Rectal smooth muscle tissue (tissue), 1 donor: ENCODE measurements at regions not wholly inside any gene's neighbourhood (a gene's known extent, or its start where the extent isn't known, plus 50 kb on each side); places are given as distances from the start of the nearest gene placed in this dataset.

Experiments
- H3K27ac ChIP-seq: one replicate; pipeline ENCODE4 v1.7.0; 2013; ENCODE audit warnings: low read depth, low read length, inconsistent platforms
- H3K27me3 ChIP-seq: one replicate; pipeline ENCODE4 v1.7.0; 2013; ENCODE audit warnings: low read length; ENCODE audit not compliant: control insufficient read depth, insufficient read depth
- H3K36me3 ChIP-seq: one replicate; pipeline ENCODE4 v1.7.0; 2013; ENCODE audit warnings: low read length; ENCODE audit not compliant: control insufficient read depth, insufficient read depth
- H3K4me1 ChIP-seq: one replicate; pipeline ENCODE4 v1.7.0; 2013; ENCODE audit warnings: low read length; ENCODE audit not compliant: control insufficient read depth, insufficient read depth
- H3K4me3 ChIP-seq: one replicate; pipeline ENCODE4 v1.7.0; 2013; ENCODE audit warnings: low read length
- H3K9ac ChIP-seq: one replicate; pipeline ENCODE4 v1.7.0; 2013; ENCODE audit warnings: low read length

DNA sequence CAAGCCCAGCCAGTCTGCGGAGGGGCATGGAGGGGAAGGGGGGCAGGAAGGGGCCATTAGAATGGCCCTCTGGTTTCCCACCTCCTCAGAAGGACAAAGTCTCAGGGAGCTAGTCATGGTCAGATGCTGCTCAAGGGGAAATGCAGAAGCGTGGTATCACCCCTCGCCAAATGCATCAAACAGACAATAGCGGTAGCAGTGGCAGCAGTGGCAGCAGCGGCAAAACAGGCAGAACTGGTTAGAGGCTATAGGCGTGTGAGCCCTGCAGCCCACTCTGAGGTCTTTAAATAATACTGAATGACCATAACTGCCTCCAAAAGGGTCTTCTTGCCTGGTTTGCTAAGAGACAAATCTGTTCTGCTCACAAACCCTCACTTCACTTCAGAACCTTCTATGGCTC lies 186.7 kb downstream of the TFAP2C start:
- Histone ChIP-seq H3K9ac (no peak overlapping the region), H3K4me3 (no peak overlapping the region), H3K27me3 (no peaks in the 10 kb centered on the region), H3K27ac (no peak overlapping the region), H3K36me3 (no peaks in the 10 kb centered on the region), H3K4me1 (no peaks in the 10 kb centered on the region)

DNA sequence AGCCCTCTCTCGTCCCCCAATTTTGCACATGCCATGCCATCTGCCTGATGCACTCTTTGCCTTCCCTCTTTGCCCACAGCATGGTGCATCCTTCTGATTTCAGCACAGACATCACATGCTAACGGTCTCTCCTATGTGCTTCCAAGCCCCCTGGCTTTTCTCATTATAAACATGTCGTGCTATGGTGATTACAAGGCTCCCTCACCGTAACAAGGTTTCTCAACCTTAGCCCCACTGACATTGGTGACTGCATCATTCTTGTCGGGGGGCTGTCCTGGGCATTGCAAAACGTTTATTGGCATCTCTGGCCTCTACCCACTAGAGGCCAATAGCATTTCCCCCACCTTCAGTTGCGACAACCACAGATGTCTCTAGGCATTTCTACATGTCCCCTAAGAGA lies 187.2 kb downstream of the TFAP2C start:
- no peaks in the 10 kb centered on the region for H3K27me3 ChIP-seq
- no peak overlapping the region for H3K27ac ChIP-seq
- no peaks in the 10 kb centered on the region for H3K36me3 ChIP-seq
- H3K4me3 ChIP-seq, result no peak overlapping the region
- no peak overlapping the region for H3K9ac ChIP-seq
- no peaks in the 10 kb centered on the region for H3K4me1 ChIP-seq

DNA sequence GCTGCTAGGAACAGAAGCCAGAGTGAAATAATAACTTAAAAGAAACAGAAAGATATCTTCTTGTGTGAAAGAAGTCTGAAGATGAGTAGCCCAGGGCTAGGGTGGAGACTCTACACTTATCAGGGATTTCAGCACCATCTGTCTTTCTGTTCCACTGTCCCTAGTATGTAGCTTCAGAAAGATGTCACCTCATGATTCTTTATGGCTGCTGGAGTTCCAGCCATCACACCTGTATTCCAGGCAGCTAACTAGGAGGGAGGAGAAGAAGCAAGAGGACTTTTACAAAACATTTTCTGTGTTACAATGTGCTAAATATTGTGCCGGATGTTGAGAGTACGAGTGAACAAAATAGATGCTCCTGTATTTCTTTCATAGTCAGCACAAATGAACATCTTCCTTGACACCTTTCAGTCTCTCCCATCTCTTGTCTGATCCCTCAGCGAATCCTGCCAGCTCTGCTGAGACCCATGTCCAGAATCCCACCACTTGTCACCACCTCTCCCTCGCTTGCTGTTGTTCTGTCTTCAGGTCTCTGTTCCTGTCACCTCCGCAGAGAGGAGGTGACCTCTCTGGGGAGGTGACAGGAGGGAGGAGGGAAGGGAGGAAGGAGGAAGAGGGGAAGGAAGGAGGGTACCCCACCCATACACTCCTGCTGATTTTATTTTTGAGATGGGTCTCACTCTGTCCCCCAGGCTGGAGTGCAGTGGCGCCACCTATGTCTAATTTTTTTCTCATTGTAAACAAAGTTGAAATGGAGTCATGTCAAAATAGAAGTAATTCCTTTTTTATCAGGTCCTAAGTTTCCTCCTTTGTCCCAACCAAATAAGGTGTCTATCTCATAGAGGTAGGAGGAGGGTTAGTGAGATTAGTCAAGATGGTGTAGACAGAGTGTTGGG lies 188.9 kb downstream of the TFAP2C start:
- Histone ChIP-seq H3K9ac (no peak overlapping the region), H3K27me3 (no peaks in the 10 kb centered on the region), H3K4me1 (no peaks in the 10 kb centered on the region), H3K36me3 (no peaks in the 10 kb centered on the region), H3K4me3 (no peak overlapping the region), H3K27ac (no peak overlapping the region)

DNA sequence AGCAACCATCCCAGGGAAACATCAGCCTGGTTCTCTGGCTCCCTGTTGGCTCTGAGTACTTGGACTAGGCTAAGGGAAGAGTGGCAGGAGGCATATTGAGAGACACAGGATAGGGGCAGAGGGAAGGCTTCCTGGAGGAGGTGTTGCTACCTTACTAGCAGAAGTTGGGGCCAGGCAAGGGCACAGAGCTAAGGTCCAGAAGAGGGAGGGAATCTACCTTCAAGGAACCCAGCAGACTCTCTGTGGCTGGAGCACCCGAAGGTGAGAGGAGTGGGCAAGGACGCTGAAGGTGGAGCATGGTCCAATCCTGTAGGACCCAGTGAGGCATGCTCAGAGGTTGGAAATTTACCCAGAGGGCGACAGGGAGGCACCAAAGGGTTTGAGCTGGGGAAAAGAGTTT lies 191.9 kb downstream of the TFAP2C start:
- no peaks in the 10 kb centered on the region for H3K36me3 ChIP-seq
- no peaks in the 10 kb centered on the region for H3K27me3 ChIP-seq
- H3K27ac ChIP-seq, result no peak overlapping the region
- H3K9ac ChIP-seq, result no peak overlapping the region
- H3K4me3 ChIP-seq, result no peak overlapping the region
- H3K4me1 ChIP-seq, result peaks cover under 1% of the 10 kb centered on the region

DNA sequence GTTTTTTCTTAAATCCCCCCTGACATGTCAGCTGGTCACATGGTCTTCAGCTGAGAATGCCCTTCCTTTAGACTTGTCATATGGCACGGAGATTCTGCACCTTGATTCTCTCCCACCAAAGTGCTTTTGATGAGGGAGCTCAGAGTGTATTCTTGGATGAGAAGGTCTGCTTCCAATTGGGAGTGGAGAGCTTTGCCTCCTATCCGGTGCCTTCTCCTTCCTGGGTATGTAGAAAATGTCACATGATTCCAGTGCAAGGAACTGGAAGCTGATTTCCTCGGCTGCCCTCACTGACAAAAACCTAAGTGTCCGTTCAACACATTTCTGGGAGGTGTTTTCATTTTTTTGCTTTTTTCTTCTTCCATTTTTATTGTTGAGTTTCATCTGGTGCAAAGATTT lies 197.2 kb downstream of the TFAP2C start:
- peaks cover 17% of the 10 kb centered on the region for H3K4me1 ChIP-seq
- no peaks in the 10 kb centered on the region for H3K36me3 ChIP-seq
- no peaks in the 10 kb centered on the region for H3K27me3 ChIP-seq
- peak overlapping the region; percentile 94 for H3K27ac ChIP-seq
- peak overlapping the region; percentile 15 for H3K4me3 ChIP-seq
- no peak overlapping the region for H3K9ac ChIP-seq

DNA sequence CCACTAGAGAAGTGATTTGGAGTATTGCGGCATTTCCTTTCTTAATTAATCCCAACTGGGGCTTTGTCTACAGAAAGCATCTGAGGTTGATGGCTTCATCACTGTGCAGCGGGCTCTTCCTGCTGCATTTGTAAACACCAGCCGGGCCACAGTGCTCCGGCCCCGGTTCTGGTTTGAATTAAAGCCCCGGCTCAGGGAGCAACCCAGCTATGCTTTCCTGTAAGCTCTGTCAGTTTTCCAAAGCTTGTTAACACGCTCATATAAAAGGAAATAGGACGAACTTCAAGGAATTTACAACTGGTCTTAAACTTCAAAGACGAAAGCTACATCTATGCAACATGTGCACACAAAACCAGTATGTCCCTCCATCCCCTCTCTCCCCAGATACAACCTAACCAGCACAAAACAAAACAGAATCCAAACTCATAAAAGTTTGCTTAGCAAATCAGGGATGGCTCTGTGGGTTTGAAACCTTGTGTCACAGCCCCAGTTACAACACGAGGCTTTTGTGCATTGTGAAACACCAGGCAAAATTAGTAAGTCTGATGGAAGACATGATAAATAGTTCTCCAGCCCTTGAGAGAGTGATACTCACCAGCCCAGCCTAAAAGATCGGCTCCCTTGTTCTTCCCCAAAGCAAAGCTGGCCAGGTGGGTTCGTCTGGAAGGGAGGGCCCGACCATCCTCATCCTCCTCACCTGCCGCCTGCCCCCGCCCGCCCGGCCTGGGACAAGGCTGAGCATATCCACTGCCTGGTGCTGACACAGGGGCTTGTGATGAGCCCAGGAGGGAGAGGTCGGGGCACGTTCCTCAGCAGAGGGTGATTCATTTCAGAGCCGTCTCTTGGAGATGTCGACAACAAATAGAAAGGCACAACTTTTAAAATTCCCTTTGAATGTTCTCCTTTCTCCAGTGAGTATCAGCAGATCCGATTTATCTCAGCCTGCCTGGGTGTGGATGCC lies 197.9 kb downstream of the TFAP2C start:
- H3K9ac ChIP-seq, result no peak overlapping the region
- no peaks in the 10 kb centered on the region for H3K36me3 ChIP-seq
- H3K27me3 ChIP-seq, result no peaks in the 10 kb centered on the region
- H3K4me3 ChIP-seq, result peak overlapping the region; percentile 25
- H3K4me1 ChIP-seq, result peaks cover 17% of the 10 kb centered on the region
- peak overlapping the region; percentile 94 for H3K27ac ChIP-seq

DNA sequence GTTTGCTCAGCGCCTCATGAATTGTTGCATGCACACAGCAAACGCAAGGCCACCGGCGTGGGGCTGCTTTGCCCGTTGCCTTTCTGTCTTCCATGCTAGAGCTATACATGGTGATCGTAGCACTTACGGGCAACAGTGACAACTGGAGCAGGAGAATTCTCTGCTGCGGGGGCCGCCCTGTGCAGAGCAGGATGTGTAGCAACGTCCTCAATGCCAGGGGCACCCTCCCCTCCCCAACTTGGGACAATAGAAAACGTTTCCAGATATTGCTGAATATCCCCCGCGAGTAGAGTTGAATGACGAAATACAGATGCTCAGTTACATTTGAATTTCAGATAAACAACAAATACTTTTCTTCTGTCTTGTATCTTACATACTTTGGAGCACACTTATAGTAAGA lies 198.7 kb downstream of the TFAP2C start:
- Histone ChIP-seq H3K9ac (no peak overlapping the region), H3K4me3 (no peak overlapping the region), H3K27ac (peak overlapping the region; percentile 94), H3K4me1 (peaks cover 17% of the 10 kb centered on the region), H3K27me3 (no peaks in the 10 kb centered on the region), H3K36me3 (no peaks in the 10 kb centered on the region)

DNA sequence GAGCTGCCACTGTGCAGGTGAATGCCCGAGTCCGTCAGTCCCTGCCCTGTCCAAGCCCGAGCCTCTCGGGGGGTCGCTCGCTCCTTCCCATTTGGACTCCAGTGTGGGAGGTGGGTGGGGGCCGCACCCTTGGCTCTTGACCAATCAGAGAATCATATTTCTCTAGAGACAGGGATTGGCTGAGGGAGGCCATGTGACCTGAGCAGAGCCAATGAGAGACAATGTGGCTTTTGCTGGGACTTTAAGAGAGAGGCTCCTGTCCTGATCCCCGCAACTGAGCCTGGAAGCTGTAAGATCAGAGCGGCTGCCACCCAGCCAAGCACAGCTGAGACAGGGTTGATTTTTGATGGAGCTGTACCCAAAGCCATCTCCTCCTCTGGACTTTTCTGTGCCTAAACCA lies 199.3 kb downstream of the TFAP2C start:
- Histone ChIP-seq H3K36me3 (no peaks in the 10 kb centered on the region), H3K9ac (no peak overlapping the region), H3K27me3 (no peaks in the 10 kb centered on the region), H3K4me3 (no peak overlapping the region), H3K27ac (peak overlapping the region; percentile 94), H3K4me1 (peaks cover 17% of the 10 kb centered on the region)

DNA sequence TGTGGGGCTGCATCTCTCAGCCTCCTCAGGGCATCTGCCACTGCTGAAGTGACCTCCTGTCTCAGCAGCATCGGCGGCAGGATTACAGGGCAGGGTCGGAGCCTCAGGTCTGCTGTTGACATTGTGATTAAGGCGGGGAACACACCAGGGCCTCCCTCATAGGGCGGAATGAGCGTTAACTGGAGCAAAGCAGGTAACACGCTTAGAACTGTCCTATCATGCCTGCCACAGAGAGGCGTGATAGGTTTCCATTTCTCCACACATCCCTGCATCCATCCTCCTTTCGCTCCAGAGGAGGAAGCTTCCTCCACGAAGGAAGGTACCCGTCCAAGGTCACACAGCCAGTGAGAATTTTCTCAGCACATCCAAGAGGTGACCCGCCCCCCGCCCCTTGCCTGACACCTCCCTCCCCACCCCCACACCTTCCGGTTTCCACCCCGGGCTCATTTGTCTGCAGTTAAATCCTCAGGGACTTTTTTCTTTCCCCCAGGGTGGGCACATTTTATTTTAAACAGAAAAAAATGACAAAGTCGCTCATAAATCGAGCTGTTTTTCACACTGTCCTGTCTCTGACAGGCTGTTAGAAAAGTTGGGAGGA lies 200.8 kb downstream of the TFAP2C start:
- Histone ChIP-seq H3K27me3 (no peaks in the 10 kb centered on the region), H3K4me1 (peaks cover 17% of the 10 kb centered on the region), H3K27ac (no peak overlapping the region), H3K36me3 (no peaks in the 10 kb centered on the region), H3K9ac (no peak overlapping the region), H3K4me3 (no peak overlapping the region)

DNA sequence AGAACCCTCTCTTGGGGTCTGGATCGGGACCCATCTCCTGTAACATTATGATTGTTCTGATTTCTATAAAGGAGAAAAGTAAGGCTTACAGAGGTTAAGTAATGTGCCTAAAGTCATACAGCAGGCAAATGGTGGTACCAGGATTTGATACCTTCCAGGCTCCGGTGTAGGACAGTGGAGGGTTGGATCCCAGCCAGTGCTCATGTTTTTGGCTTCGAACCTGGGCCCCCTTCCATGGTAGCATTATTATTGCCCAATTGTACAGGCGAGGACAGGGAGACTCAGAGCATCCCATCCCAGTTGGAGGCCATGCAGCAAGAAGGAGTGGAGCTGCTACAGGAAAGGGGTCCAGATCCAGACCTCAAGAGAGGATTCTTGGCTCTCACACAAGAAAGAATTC lies 202.7 kb downstream of the TFAP2C start:
- H3K4me1 ChIP-seq, result peaks cover 11% of the 10 kb centered on the region

DNA sequence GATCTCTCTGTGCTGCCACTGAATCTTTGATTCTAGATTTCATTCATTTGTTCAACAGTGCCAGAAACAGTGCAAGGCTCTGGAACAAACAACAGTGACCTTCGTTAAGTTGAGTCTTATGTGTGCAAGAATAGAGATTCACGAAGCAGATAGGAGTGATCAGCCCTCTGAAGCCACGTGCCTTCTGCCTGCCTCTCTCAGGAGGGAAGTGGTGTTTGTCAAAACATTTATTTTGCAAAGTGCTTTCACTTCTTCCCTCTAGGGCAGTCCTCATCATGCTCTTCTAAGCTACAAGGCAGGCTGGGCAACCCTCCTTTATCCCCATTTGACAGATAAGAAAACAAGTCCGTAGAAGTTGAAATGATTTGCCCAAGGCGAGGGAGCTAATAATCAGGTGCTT lies 204.3 kb downstream of the TFAP2C start:
- Histone ChIP-seq H3K4me3 (no peak overlapping the region), H3K4me1 (peaks cover 2% of the 10 kb centered on the region), H3K36me3 (no peaks in the 10 kb centered on the region), H3K27ac (no peak overlapping the region), H3K9ac (no peak overlapping the region), H3K27me3 (no peaks in the 10 kb centered on the region)

More for the DNA sequence above, 202.7 kb downstream of the TFAP2C start:
- Histone ChIP-seq H3K9ac (no peak overlapping the region), H3K27me3 (no peaks in the 10 kb centered on the region), H3K27ac (no peak overlapping the region), H3K4me3 (no peak overlapping the region), H3K36me3 (no peaks in the 10 kb centered on the region)

DNA sequence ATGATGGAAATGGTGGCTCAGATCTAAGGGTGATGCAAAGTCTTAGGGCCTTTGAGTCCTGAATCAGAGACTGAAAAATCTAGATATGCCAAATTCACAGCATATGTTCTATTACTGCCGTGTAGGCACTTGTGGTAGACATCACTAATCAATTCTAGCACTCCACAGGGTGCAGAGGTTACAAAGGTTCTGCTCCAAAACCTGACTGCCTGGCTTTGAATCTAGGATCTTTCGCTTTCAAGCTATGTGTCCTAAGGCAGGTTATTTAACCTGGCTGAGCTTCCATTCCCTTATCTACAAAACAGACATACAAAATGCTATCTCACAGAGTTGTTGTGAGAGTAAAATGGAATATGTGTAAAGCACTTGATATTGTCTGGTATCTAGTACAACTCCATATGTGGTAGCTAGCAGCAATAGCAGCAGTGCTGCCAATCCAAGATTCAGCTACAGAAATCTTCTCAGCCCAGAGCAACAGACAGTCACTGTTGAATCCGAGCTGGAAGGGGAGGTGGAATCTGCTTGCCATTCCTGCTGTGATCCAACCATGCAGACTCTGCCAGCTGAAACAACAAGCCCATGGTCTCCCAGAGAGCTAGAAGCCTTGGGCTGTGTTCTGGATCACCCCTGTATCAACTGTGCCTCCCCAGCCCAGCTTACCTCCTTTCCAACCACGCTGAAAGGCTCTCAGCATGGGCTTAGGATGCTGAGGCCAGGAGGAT lies 206.9 kb downstream of the TFAP2C start:
- H3K36me3 ChIP-seq, result no peaks in the 10 kb centered on the region
- H3K9ac ChIP-seq, result no peak overlapping the region
- H3K27me3 ChIP-seq, result no peaks in the 10 kb centered on the region
- no peak overlapping the region for H3K4me3 ChIP-seq
- no peak overlapping the region for H3K27ac ChIP-seq
- H3K4me1 ChIP-seq, result peaks cover 17% of the 10 kb centered on the region
